KG1 (cell line): ENCODE measurements at regions not wholly inside any gene's neighbourhood (a gene's known extent, or its start where the extent isn't known, plus 50 kb on each side); places are given as distances from the start of the nearest gene placed in this dataset.

Source experiments
- DNase-seq: peaks from one replicate; lab custom pipeline; 2025; lab: John Stamatoyannopoulos, UW

DNA sequence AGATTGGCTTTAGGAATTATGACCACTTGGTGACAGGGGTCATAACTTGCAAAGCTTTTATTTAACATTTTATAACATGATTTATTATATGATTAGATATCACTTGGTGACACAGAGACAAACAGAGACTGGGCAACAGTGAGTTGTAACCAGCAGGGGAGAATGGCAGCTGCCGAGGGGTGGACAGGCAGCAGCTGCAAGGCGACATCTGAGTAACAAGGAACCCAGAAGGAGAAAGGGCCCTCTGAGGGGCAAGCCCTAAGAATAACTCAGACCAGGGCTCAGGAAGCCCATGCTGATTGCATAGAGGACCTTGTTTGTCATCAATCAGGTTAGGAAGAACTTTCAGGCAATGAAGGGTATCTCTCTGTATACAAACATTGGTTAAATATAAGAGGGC is 339.9 kb upstream of the SOX11 start:
- DNase-seq: no peak

DNA sequence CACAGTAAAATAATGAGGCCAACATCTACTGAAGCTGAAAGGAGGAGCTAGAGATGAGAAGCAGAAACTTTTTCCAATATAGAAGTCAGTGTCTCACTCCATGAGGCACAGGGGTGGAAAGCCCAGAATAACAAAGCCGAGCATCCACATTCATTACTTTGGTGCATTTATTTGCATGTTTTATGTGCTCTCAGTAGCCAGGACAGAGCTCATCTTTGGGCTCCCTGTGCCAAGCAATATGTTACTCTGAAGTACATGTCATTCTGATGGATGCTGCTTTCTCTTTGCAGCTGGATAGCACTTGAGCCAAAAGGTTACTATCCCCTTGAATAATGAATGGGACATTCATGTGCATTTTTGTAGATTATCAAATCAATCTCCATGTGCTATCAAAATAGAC is 338.6 kb upstream of the SOX11 start:
- DNase-seq: no peak

DNA sequence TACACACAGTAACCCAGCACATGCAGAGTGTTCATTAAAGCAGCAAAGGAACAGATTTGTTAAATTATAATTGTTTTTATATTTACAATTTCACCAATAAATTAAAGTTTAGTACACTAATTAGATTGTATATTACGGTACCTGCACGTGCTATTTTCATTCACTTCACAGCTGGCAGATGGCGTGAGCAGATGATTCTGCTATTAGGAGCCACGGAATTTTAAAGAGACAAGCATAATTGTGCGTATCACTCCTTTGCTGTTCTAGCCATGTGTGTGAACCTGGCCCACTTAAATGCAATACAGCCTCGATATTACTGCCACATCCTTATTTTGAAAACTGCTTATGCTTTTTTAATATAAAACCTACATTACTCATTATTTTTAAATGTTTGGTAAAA is 332.8 kb upstream of the SOX11 start:
- no peak for DNase-seq

DNA sequence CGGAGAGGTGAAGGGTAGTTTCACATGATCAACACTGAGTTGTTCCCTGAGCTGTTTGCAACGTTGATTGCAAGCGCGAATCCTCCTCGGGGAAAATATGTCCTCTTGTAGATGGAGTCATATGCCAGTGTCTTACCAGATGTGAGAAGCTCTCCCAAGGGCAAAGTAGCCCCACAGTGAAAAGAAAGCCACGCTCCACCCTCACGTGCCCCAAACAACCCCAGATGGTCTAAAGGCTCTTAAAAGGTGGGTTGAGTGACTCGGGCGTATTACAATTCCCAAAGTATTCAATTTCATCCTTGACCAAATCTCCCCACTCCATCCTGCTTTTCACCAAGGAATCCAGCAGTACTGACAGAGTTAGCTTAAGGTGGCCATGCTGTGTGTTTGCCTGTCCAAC is 332.1 kb upstream of the SOX11 start:
- no peak for DNase-seq

DNA sequence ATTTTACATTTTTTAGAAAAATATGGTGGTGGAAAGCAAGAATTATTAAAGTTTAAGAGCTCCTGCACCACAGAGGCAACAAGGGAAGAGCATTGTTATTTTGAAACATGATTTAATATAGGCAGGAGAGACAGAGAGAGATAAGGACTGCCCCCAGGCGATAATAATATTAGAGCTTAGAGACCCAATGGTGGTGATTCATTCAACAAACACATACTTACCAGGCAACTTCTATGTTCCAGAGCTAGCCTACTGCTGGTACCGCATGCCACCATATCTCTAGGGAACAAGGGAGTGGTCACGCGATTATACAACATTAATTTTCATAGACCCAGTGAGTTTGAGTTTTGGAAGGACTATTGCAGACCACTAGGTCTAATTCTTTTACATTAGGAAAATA is 327.8 kb upstream of the SOX11 start:
- DNase-seq: no peak

DNA sequence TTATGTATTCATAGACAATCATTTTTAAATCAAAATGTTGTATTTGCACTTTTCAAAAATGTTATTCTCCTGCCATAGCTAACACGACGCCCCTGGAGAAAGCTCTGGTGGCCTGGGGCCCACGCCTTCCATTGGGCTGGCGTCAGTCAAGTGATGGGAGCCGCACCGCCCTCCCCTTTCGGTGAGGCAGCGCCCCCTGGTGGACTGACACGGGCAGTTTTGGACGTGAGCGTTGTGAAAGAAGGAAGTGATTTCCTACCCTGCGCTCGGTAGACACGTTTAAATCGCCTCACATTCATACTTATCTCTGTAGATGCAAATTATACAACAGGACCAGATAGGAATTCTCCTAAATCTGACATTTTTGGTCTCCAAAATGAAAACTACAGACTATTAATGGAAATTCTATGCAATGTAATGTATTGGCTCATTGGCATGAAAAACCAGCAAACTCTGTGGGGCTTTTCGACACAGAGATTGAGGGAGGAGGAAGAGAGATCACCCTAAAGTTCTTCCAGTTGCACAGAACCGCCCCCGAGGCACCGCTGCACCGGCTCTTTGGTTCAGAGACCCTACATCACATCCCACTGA is 326.2 kb upstream of the SOX11 start:
- DNase-seq: peak; percentile 49

DNA sequence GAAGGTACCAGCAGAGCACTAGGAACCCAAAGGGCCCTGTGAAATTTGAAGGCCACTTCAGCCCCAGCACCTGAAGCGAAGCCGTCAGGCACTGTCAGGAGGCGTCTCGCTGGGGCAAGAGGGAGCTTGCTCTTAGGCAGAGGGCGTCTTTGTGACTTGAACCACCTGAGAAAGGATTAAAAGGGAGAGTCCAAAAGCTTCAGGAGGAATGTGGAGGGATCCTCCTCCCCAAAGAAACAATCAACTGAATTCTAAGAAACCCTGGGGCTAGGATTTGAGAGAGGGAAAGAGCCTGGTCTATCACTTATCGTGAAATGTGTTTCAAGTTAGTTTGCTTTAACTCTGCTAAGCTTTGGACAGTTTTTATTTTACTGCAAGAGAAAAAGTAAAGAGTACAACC is 324.9 kb upstream of the SOX11 start:
- no peak for DNase-seq

DNA sequence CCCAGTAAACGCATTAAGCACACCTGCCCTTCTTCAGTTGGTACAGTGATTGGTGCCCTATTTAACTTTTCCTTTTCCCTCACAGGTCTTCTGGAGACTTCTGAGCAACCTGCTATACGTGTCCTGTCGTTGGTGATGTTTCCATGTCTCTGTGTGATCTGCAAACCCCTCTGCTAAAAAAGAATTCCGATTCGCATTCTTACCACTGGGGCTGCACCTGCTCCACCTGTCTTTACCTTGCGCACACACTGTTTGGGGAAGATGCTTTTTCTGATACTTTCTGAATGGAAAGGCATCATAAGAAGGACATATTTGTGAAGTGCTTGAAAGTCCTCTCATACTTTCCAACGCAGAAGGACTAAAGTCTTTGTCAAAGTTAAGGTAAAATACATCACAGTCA is 323.9 kb upstream of the SOX11 start:
- no peak for DNase-seq

DNA sequence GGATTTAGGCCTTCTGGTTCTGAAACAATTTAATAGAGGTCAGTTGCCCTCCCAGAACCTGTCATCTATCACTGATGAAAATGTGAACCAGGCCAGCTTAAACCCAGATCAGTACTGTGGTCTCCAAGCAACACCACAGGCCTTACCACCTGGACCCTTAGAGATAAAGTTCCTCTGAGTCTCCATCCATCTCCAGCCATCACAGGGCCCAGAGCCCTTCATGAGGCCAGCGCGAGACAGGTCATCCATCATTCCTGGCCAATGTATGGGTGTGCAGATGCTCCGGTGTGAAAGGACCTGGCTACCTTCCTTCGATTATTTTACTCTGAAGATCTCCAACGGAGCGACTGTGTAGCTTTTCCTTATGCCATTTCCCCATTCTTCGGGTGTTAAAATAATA is 322.7 kb upstream of the SOX11 start:
- no peak for DNase-seq

DNA sequence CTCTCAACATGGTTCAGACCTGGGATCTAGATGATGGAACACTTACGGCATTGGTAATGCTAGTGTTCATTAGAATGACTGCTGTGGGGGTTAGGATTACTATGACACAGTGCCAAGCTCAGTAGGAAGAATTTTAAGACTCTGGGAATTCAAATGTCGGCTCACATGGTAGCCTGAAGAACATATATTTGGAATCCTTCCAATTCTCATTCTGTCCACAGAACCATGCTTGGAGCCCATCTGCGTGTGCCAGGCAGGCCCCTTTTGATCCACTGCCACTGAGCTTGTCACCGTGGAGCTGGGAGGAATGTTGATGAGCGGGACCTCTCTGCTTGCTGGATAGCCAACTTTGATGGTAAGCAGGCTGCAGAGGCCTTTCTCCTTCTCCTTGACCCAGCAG is 322.0 kb upstream of the SOX11 start:
- DNase-seq: no peak

DNA sequence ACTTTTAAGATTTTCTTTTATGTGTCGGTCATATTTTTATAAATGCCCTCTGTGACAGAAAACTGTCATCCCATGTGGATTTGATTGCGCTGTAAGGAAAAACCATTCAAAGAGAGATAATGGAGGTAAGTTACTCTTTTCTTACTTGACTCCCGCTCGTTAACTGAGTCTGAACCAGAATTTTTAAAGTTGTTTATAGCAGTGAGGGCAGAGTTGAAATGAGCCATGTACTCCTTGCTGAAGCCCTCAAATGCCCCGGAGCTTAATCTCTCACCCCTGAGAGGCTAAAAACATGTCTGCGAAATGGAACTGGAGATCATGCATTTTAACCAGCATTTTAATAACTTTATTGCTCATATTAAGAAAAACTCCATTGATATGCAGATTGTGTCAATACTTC is 320.0 kb upstream of the SOX11 start:
- DNase-seq: no peak

DNA sequence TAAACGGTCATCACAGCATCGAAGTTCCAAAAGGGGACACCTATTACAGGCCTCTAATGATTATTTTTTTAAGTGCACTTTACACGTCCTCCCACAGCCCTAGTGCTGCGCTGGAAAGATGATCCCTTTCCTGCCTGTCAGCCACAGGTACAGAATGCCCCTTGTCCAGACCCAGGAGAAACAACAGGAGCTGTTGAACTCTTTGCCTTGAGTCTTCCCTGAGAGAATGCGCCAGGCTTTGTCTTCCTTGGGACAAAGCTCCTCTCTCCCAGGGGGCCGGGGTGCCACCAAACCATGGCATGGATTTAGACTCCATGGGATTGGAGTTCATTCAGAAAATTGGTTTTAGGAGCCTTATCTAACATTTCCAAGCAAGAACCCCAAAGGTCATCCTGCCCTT is 319.0 kb upstream of the SOX11 start:
- DNase-seq: no peak

DNA sequence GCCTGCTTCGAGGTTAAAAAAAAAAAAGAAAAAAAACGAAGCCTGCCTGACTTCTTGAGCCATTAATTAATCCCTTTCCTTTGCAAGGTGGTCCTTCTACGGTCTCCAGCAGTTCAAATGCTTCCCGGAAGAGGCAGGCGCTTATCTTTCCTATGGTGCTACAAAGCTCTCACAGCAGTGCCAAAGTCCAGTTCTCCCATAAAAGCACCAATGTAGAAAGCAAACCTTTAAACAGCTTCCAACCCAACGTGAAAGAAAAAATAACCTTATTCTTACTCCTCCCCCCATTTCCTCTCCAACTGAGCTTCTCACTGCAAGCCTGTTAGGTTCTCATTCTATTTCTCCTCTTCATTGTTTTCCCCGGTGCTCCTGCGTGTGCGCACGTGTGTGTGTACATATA is 317.4 kb upstream of the SOX11 start:
- DNase-seq: no peak

DNA sequence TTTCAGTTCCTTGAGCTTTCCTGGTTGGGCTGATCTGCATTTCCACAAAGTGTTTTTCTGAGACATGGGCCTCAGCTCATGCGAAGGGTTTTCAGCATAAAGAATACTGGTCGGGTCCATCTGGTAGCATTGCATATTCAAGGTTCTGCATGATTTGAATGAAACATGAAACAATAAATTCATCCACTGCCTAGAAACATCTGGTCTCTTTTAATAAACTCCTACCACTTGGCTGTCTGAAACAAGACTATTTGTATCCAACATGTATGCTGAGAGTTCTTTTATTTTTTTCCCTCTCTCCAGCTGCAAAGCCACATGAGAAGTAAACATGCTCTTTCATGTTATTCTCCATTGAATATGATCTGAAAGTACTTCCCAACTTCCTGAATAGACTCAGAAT is 314.9 kb upstream of the SOX11 start:
- no peak for DNase-seq

DNA sequence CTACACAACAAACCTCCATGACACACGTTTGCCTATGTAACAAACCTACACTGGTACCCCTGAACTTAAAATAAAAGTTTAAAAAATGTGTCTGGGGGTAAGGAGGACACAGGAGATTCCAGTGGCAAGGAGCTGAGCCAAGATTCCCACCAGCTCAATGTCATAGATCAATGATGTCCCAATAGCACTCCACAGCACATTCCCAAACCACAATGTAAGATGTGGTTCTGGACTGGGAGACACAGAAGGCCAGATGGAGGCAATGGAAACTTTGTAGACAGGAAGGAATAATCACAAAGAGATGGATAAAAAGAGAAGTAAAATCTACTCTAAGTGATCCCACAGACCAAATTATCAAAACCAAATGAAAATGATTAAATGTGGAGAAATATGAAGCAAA is 312.4 kb upstream of the SOX11 start:
- DNase-seq: no peak

DNA sequence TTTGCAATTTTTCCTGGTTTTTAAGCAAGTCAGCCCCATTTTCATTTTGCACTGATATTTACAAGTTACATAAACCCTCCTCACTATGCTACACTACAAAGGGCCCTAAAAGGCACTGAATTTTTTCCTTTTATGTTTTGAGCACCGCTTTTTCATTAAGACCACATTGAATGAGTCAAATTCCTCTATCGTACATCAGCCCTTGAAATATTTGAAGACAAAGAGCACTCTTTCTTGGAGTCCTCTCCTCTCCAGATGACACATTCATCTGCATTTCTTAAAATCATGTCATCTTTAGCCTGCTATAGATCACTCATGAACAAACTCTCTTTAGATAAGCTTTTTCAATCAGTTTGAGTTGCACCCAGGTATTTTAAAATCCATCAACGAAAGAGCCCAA is 306.6 kb upstream of the SOX11 start:
- DNase-seq: no peak

DNA sequence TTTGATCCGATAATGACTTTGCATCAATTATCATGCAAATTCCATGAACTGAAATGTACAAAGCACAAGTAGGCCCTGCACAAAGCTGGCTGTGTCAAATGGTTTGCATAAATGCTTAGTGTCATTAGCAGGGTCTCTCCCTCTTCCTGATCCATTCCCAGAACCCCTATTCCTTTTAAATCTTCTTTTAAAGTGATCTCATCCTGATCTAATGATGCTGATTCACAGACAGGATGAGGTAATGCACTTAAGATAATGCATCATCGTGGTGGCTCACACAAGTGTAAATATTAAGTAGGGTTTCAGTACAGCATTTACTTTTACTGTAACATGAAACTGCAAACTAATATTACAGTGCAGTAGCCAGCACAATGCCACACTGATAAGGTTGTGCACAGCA is 304.8 kb upstream of the SOX11 start:
- DNase-seq: no peak

DNA sequence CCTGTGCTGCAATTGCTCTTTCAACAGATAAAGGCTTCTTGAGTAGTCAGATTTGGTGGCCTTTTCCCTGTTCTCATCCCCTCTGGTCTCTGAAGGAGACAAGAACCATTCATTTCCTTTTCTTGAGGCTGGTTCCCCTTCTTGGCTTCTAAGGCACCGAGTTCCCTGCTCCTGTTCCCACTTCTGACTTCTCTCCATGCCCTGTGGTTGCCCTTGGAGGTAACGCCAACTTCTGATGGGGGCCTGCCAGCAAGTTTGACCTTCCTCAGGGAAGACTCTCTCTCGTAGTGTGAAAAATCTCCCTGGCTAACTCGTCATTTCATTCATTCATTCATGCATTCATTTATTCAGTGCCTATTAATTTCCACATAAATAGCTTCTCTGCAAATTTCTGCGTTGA is 302.4 kb upstream of the SOX11 start:
- no peak for DNase-seq

DNA sequence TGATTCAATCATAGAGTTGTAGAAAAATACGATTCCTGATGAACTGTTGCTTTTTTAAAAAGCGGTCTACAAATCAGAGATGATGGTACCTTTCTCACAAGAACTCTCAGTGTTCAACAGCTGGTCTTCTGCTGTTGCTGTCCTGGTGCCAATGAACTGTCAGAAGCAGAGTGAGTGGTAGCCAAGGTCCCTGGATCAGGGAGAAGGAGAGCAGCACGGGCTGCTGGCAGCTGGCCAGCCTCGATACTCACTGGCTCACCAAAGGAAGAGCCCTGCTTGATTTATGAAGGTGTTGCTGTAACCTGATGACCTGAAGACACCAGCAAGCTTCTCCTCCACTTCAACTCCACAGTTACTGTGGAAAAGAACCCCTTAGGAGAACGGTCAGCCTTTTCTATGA is 300.8 kb upstream of the SOX11 start:
- DNase-seq: no peak

DNA sequence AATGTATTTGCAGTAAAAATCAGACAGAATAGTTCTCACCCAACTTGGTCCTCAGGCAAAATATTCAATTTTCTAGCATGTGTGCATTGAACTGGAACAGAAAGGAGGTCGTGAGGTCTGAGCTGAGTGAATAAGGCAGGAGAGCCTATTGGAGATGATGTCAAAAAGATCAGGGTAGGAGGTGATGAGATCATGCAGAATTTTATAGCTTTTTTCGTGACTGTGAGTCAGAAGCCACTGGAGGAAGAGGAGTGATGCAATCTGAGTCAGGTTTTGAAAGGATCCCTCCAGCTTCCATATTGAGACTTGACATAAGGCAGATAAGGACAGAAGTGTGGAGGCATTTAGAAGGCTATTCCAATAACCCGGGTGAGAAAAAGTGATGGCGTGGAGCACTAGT is 299.5 kb upstream of the SOX11 start:
- no peak for DNase-seq

DNA sequence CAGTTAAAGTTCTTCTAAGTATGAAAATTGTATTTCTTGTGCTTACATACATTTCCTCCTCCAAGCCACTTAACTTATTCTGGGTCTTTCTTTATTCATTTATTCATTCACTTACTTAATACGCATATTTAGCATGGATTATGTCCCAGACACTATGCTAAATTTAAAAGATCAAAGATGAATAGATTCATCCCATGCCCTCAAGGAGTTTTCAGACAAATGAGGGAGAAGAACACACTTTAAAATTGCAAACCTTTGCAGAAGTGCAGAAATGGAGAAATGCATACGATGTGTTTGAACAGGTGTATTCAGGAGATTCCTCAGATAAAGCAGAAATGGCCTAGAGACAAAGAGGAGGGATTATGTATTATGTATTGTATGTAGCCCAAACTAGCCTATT is 298.7 kb upstream of the SOX11 start:
- no peak for DNase-seq

DNA sequence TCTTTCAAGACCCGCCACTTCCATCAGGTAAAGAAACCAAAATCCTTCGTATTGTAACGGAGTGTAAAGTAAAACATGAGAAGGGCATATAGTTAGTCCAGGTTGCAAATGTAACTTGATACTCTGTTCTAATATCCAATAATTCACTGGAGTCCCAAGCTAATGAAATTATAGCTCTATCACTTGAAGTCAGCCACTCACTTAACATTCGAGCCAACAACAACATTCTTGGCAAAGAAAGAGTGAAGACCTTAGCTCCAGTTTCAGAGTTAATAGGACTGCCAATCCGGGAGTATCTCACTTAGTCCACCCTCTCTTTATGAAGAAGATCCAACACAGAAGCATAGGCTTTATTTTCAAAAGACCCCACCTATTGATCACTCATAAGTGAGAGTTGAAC is 298.0 kb upstream of the SOX11 start:
- DNase-seq: no peak

DNA sequence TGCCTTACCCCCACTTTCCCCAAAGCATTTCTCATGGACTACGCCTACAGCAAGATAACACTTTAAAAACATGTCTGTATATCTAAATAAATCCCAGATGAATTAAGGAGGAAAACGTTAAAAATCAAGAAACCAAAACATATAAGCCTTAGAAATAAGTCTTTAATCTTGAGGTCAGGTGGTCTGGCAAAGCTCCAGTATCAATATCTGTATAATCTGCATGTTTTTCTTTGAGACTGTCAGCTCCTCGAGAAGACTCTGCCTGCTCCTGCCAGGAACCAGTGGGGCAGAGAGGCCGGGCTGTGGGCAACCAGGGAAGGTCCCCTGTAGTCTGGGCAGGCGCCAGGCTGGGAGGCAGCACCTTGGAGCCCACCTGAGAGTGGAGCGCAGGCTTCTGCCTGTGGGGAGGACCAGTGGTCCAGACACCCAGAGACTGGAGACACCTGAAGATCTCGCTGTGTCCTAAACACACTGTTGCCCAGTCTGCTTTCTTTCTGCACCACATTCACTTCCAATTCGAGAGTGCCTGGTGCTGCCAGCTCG is 291.0 kb upstream of the SOX11 start:
- no peak for DNase-seq

DNA sequence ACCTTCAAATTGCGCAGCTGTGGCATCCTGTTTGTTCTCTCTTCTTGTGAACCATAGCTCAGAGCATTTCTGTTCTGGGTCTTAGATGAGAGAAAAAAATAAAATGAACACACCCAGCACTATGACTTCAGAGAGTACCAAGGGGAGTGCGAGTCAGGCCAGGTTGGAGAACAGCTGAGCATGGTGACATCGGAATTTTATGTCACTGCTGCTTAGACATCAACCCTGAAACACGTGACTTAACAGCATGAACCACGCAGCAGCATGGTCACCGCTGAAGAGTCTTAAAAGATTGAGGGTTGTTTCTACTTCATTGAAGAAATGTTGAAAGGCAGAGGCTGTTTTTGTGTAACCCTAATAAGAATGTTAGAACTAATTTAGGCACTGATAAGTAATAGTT is 288.8 kb upstream of the SOX11 start:
- no peak for DNase-seq

DNA sequence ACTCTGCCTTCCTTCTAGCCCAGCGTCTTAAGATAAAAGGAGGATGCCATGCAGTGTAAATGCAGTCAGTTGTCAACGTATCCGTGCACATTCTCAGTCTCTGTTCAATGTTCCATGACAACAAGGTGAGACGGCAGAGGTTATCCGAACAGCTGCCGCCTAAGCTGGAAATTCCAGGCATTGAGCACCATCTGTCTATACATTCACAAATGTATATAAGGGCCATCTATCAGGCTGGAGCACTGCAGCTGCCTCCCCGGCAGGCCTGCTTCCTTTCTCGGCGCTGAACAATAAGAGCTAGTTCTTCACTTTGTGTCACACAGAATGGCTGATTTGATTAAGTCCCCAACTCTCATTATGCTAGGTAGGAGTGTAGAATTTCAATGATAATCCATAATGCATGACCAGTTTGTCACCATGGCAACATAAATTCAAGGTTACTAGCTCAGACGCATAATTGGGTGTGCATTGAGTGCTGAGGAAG is 282.2 kb upstream of the SOX11 start:
- no peak for DNase-seq
